Raji (cell line): ENCODE measurements at regions not wholly inside any gene's neighbourhood (a gene's known extent, or its start where the extent isn't known, plus 50 kb on each side); places are given as distances from the start of the nearest gene placed in this dataset.

ENCODE experiments used
- POLR2A ChIP-seq: IDR thresholded peaks from 2 replicates; pipeline ENCODE4 v1.6.1; 2011; ENCODE audit warnings: low read depth, low read length, control low read depth; ENCODE audit not compliant: insufficient read depth

DNA sequence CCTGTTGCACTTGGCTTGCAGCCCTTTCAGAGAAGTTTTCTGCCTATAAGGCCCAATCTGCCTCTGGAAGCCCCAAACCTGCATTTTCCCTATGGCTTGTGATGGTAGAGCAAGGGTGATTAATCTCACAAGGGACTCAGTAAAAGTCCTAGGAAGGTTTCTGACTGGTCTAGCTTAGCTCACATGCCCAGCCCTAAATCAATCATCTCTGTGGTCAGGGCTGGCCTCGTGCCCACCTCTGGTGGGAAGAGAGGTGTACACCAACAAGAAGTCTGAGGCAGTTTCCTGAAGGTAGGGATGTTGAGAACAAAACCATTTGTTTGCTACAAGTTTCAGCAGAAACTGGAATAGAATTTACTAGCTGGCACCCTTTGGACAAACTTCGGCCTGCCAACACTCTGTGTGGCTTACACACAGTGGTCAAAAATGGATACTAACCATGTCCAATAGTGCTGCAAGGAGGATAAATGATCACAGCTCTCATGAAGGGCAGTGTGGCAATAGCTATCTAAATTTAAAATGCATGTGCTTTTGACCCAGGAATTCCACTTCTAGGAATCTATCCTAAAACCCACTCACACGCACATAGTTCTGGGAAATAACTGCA is 96.4 kb downstream of the EN1 start:
- TF ChIP-seq POLR2A = no peak

DNA sequence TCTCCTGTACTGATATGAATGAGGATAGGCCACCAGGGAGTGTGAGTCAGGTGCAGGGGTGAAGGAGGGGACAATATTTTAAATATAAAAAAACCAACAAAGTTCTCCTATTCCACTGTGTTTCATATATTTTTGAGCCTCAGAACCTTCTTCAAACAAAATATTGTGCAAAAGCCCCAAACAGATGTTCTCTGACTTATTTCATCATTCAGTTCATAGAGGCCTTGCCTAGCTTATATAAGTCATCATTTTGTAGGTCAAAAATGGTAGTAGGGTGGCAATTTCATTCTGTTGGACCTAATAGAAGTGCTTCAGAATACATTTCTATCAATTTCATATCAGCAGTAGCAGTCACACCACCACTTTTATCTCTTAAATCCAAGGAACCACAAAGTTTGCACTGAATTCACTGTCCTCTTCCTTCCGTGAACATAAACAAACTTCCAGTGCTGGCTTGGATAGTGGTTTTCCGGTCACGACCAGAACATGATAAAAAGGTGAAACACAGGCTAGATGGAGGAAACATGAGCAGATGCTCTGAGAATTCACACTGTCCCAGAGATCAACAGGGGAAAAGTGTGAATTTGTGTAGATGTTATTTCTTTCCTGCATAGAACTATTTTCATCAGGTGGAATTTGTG is 99.1 kb downstream of the EN1 start:
- no peak for TF ChIP-seq POLR2A

- no peak for TF ChIP-seq POLR2A
These were observed 99.8 kb downstream of the EN1 start for GRCh38 chr2:118747637-118748036.

- no peak for TF ChIP-seq POLR2A
These were observed 100.4 kb downstream of the EN1 start for GRCh38 chr2:118747066-118747465.

DNA sequence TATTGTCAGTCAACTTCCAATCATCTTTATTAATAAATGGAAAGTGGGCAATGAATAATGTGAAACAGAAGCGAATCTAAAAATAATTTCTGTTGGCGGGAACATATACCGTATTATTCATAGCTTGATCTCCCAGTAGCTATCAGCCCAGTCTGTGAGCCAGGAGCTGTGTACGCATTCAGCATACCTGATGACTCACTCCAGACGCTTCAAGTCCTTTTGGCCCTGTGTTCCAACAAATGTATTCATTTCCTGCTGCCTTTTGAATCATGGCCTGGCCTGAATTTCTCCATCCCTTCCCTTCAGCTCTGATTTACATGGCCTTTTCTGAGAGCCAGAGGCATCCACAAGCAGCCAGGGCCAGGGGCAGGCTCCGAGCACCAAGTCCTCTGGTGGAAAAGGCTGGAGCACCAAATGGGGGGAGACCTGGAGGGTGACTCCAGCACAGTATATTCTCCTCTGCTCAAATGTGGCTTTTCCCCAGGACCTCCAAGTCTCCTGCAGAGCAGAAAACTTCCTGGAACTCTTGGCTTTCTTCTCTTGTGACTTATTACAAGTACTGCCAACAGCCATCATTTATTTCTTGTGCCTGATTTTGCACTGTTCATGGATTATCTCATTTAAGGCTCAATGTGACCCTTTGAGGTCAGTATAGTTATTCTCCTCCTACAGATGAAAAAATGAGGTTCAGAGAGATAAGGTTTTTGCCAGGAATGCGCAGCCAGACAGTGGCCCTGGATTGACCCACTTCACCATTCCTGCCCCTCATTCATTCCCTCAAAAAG is 108.7 kb downstream of the EN1 start:
- no peak for TF ChIP-seq POLR2A

GRCh38 chr2:118738106-118738505 is 109.3 kb downstream of the EN1 start:
- TF ChIP-seq POLR2A = no peak

GRCh38 chr2:118737684-118738083 is 109.8 kb downstream of the EN1 start:
- TF ChIP-seq POLR2A = no peak

DNA sequence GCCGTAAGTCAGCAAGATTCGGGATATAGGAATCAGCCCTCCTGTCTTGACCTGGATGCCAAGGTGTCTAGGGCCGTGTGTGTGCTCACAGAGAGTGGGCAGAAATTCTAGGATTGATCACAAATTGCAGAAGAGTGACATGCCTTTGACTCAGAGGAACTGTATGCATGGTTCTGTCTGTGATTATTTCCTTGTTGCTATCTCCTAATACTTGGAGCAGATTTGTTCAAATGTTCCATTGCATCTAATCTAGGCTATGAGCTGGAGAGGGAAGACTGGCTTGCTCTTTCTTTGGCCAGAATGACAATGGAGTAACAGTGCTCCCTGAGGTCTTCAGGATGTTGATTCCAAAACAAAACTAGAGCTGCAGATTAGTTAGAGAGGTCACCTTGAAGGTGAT is 115.0 kb downstream of the EN1 start:
- no peak for TF ChIP-seq POLR2A

DNA sequence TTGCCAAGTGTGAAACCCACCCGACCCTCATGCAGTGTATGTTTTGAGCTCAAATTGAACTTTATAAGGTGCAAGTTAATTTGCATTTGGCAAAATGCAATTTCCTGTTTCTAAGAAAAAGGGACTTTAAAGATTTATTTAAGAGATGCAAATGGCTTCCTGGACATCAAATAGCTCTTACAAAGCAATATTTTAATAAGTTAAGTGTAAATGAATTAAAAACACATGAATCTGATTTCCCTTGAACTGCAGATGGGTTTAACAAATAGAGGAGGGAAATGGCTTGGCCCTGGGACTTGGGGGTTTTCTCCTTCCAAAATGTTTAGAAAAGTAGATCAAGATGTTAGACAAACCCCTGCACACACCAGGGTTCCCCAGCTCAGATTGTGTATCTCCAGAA is 116.0 kb downstream of the EN1 start:
- TF ChIP-seq POLR2A = no peak

DNA sequence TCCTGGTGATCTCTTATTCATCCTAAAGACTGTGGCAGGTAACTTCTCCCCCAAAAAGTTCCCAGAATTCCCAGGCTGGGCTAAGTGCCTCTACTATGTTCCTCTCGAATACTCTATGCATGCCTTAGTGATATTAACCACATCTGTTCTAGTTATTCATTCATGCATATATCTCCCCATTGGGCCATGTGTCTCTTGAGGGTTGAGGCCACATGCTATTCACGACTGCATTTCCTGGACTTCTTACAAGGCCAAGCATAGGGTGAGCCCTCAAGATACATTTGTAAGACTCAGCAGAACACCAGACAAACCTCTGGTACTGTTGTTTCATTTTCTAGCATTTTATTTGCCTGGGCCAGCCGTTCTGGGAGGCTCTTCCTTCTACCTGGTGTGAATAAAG is 117.0 kb downstream of the EN1 start:
- TF ChIP-seq POLR2A = no peak

GRCh38 chr2:118729760-118730159 is 117.7 kb downstream of the EN1 start:
- TF ChIP-seq POLR2A = no peak

DNA sequence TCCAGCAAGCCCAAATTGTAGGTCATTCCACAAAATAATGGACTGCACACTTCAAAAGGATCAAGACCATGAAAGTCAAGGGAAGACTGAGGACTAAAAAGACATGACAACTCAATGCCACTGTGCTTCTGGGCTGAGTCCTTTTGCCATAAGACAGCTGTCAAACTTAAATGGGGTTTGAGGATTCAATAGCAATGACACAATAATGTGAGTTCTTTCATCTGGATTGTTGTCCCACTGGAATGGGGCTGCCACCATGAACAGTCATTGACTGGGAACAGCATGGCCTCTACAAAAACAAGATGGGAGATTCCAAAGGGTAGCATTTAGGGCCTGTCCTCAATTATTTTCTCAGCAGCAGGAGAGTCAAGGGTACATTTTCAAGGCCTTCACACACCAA is 118.5 kb downstream of the EN1 start:
- TF ChIP-seq POLR2A = no peak

GRCh38 chr2:118726821-118727220 is 120.6 kb downstream of the EN1 start:
- no peak for TF ChIP-seq POLR2A

GRCh38 chr2:118723394-118723793 is 124.1 kb downstream of the EN1 start:
- TF ChIP-seq POLR2A = no peak

- TF ChIP-seq POLR2A = no peak
These were observed 124.5 kb downstream of the EN1 start for GRCh38 chr2:118722976-118723375.

DNA sequence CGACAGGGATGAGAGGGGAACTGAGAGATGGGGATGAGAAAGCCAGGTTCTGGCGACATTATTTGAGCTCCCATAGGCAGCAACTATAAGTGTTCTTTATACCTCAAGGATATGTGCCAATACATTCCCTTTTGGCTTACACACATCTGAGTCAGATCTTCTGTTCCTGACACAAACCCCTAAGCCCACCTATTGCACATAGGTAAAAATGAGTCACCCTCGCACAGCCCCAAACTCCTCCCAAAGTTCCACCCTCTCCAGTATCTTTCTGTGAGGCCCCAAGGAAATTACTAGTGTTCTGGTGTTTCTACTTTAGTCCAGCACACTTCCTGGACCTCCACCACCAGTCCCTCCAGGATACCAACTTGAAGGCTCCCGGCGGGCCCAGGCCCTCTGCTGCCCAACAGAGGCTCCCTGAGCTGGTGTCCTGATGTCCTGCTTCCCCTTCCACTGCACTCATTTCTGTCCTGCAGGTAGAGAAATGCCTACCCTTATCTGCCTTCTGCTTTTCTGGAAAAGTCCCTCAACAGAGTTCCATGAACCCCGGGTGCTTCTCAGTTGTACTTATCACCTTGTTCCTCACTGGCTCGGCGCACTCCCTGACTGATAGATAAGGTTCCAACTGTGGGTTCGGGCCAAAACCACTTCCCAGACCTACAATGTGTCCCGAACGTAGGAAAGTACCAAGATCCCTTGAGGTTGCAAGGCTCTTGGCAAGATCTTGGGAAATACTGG is 125.5 kb downstream of the EN1 start:
- TF ChIP-seq POLR2A = no peak

DNA sequence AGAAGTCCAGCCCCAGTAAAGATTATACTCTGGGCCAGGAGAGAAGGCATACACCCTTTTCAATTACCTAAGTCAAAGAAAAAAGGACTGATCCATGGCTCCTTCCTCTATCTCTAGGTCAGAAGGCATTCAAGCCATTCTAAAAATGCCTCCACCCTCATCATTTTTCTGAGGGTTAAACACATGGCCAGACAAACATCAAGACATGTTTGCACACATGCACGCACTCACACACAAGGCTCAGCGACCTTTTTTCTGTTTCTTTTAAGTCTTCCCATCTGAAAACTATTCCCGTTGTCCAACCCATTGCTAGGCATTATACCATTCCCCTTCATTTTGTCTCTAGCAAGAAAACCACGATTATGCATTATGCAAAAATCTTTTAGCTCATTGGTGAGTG is 126.6 kb downstream of the EN1 start:
- no peak for TF ChIP-seq POLR2A
